Right atrium auricular region (tissue), 2 donors: ENCODE measurements at regions not wholly inside any gene's neighbourhood (a gene's known extent, or its start where the extent isn't known, plus 50 kb on each side); places are given as distances from the start of the nearest gene placed in this dataset.

Experiments
- DNase-seq: peaks from one replicate; pipeline ENCODE4 v3.0.0-alpha.2; 2019; ENCODE audit warnings: low spot score
- H3K27ac ChIP-seq, 2 donors: fragments of 200-600 bp; sonication (generic); 1 replicate in 1 of 2; 2 replicates in 1 of 2; pipeline ENCODE4 v1.5.1; 2016 to 2019
- H3K27me3 ChIP-seq, 2 donors: fragments of 200-600 bp; sonication (generic); one replicate each; pipeline versions ENCODE4 v1.5.1 to v1.6.0; 2017 to 2019
- H3K36me3 ChIP-seq: fragments of 200-600 bp; sonication (generic); one replicate; pipeline ENCODE4 v1.5.1; 2016
- H3K4me1 ChIP-seq, 2 donors: fragments of 200-600 bp; sonication (generic); one replicate each; pipeline versions ENCODE4 v1.5.1 to v1.6.0; 2017 to 2019
- H3K4me3 ChIP-seq, 2 donors: fragments of 200-600 bp; sonication (generic); 1 replicate in 1 of 2; 2 replicates in 1 of 2; pipeline ENCODE4 v1.5.1; 2017 to 2019; ENCODE audit warnings: mild to moderate bottlenecking in 1 of 2, moderate library complexity in 1 of 2
- H3K9me3 ChIP-seq, 2 donors: fragments of 200-600 bp; sonication (generic); one replicate each; pipeline ENCODE4 v1.5.1; 2019
- TF ChIP-seq, protein P1 (sequence below), 2 donors: fragments of 200-600 bp; sonication (generic); IDR thresholded peaks; one replicate each; pipeline ENCODE4 v1.5.1; 2019; ENCODE audit warnings: antibody characterized with exemption in 2 of 2

DNA sequence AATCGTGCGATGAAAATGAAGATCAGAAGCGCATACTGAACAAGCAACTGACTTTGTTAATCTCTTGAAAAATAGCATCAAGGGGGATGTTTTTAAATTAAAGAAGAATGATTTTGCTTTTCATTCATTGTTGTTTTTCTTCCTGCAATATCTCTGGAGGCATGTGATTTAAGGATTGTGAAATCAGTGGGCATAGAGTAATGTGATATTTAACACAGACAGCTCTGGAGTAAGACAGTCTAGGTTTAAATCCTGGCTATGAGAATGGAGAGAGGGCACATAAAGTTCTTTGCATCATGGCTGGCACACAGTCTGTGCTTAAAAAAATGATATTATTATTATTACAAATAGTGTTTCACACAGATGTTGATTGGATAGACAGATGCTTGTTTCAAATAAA is 243.1 kb upstream of the NBEA start:
- TF ChIP-seq, protein P1, sequence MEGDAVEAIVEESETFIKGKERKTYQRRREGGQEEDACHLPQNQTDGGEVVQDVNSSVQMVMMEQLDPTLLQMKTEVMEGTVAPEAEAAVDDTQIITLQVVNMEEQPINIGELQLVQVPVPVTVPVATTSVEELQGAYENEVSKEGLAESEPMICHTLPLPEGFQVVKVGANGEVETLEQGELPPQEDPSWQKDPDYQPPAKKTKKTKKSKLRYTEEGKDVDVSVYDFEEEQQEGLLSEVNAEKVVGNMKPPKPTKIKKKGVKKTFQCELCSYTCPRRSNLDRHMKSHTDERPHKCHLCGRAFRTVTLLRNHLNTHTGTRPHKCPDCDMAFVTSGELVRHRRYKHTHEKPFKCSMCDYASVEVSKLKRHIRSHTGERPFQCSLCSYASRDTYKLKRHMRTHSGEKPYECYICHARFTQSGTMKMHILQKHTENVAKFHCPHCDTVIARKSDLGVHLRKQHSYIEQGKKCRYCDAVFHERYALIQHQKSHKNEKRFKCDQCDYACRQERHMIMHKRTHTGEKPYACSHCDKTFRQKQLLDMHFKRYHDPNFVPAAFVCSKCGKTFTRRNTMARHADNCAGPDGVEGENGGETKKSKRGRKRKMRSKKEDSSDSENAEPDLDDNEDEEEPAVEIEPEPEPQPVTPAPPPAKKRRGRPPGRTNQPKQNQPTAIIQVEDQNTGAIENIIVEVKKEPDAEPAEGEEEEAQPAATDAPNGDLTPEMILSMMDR (IDR thresholded peaks at IDR 0.05), result no peak
- Histone ChIP-seq H3K9me3 (no peaks in the 10 kb centered on the region), H3K4me3 (no peak overlapping the region), H3K4me1 (peaks cover 0 to 5% of the 10 kb centered on the region in 2 donors), H3K27me3 (no peaks in the 10 kb centered on the region), H3K27ac (no peak overlapping the region), H3K36me3 (no peaks in the 10 kb centered on the region)
- DNase-seq, result no peak

DNA sequence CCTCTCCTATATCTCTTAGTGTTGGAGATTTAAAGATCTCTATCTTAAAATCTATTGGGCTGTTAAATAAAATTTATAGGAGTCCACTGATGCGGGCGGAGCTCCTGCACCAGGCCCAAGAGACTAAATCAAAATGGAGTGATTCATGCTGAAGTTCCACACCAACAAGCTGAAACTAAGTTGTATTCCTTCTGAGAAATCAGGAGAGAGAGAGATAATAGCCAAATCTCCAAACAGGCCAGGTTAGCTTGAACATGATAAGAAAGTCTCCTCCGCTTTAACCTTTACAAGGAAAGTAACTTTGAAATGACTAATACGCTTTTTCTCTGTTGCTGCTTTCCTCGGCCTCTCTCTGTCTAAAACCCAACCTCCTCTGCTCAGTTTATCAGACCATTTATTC is 241.9 kb upstream of the NBEA start:
- H3K4me1 ChIP-seq, result peaks cover 0 to 5% of the 10 kb centered on the region in 2 donors
- no peaks in the 10 kb centered on the region for H3K9me3 ChIP-seq
- no peak for DNase-seq
- TF ChIP-seq, protein P1 (IDR thresholded peaks at IDR 0.05), result no peak
- H3K27ac ChIP-seq, result no peak overlapping the region
- H3K4me3 ChIP-seq, result no peak overlapping the region
- H3K27me3 ChIP-seq, result no peaks in the 10 kb centered on the region
- no peaks in the 10 kb centered on the region for H3K36me3 ChIP-seq

DNA sequence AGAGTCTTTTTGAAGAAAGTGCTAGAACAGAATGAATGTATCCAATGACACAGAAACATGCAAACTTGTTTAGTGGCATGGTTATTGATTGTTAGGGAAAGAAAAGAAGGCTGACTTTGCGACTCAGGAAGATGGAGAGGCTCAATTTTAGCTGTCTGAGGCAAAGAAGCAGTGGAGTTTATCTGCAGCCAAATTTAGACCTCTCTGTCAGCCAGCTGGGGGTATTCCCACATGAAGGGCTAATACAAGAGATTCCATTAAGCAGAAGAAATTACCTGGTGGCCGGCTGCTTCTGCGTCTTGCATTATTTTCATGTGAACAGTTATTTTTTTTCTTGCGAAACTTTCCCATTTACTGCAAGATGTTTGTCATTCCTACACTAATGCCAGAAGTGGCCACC is 240.2 kb upstream of the NBEA start:
- Histone ChIP-seq H3K27me3 (no peaks in the 10 kb centered on the region), H3K9me3 (no peaks in the 10 kb centered on the region), H3K4me3 (no peak overlapping the region), H3K36me3 (no peaks in the 10 kb centered on the region), H3K27ac (no peak overlapping the region), H3K4me1 (peaks cover 0 to 5% of the 10 kb centered on the region in 2 donors)
- TF ChIP-seq, protein P1 (IDR thresholded peaks at IDR 0.05), result no peak
- DNase-seq, result no peak

DNA sequence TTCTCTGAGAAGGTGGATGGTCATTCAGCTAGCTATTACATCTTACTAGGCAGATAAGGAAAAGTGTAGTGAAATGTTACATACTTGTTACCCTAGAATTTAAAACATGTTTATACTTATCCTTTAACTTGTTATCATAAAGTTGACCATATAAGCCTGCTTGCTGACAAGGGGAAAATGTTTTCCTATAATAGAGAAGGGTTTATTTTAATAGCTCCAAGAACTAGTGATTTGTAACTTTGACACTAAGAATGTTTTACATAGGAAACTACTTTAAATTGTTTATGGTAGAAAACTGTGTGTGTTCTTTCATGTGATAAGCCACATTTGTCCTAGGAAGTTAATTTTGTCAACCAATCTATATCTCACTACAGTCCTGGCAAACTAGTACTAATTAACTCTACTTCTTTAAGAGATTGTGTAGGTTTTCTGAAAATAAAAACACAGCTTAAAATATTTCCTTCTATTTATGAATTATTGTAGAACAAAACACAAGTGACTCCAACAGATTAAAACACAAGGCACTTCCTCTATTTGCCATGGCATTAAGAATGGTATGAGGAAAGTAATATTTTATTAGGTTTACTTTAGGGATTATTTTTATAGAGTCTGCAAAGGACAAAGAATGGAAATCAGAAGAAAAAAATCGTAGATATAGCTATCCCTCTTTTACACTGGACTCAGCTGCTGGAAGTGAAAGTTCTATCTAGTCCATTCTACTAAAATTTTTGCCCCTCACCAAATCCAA is 233.3 kb upstream of the NBEA start:
- H3K4me1 ChIP-seq, result no peaks in the 10 kb centered on the region
- H3K9me3 ChIP-seq, result peaks cover 0 to 7% of the 10 kb centered on the region in 2 donors
- TF ChIP-seq, protein P1 (IDR thresholded peaks at IDR 0.05), result no peak
- H3K27me3 ChIP-seq, result no peaks in the 10 kb centered on the region
- no peak overlapping the region for H3K4me3 ChIP-seq
- no peak for DNase-seq
- no peaks in the 10 kb centered on the region for H3K36me3 ChIP-seq
- H3K27ac ChIP-seq, result no peak overlapping the region

DNA sequence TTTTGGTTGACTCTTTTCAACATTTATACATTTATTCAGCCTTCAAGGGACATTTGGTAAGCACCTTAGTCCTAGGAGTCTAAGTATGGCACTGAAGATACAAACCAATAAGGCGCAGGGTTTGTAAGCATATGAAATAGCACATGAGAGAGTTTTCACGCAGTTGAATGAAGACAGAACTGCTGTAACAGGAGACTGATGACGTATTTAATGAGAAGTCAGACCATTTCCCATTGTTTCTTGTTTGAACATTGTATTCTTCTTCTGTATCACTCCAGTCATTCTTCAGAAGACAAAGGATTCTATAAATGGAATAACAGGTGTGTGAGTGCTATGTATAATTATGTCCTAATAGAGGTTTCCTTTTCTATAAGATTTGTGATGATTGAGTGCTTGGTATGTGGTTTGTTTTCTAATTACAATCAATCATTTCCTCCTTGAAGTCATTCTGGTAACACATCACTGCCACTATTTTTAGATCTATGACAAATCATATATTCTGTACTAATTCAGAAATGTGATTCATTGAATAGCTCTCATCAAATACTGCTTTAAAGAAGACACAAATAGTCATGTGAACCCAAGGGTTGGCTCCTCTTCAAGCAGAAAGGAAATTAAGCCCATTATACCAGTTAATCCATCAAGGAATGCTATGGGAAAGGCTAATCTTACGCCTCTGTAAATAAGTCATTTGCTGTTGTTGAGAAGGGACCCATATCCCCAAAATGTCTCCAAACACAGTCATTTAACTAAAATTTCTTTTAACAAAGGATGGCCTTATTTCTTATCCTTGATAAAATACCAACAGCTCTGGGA is 222.8 kb upstream of the NBEA start:
- no peaks in the 10 kb centered on the region for H3K36me3 ChIP-seq
- TF ChIP-seq, protein P1 (IDR thresholded peaks at IDR 0.05), result no peak
- DNase-seq, result no peak
- no peaks in the 10 kb centered on the region for H3K4me1 ChIP-seq
- no peaks in the 10 kb centered on the region for H3K27me3 ChIP-seq
- no peak overlapping the region for H3K27ac ChIP-seq
- H3K9me3 ChIP-seq, result peaks cover 0 to 7% of the 10 kb centered on the region in 2 donors
- H3K4me3 ChIP-seq, result no peak overlapping the region
